HG02870 (cell line): ENCODE measurements at regions not wholly inside any gene's neighbourhood (a gene's known extent, or its start where the extent isn't known, plus 50 kb on each side); places are given as distances from the start of the nearest gene placed in this dataset.
"Not testable (repeated sequence)": the region's sequence is repeated elsewhere in the genome, so short reads cannot be mapped to it uniquely, and the experiment has no call there.

Experiments used
- ATAC-seq: cut with Tn5 transposase; IDR thresholded peaks from one replicate; pipeline ENCODE4 v1.9.1; 2021; ENCODE audit warnings: mild to moderate bottlenecking, moderate library complexity; ENCODE audit not compliant: unreplicated experiment

DNA sequence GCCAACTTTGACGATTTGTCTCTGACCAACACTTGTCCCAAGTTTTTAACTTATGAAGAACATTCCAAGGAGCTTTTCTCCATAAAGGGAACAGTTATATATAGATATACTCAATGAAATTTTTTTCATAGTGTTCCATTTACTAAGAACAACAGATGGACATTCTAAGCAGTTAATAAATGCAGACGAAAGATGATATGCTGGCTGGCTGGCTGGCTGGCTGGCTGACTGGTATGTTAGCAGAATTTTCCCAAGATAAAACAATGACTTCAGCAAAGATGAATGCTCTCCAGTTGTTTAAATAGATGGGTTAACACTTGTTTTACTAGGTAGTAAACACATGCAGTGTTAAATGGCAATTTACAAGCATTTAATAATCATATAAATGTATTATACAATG, 62.2 kb downstream of the SPANXN3 start:
- ATAC-seq, result no peak

DNA sequence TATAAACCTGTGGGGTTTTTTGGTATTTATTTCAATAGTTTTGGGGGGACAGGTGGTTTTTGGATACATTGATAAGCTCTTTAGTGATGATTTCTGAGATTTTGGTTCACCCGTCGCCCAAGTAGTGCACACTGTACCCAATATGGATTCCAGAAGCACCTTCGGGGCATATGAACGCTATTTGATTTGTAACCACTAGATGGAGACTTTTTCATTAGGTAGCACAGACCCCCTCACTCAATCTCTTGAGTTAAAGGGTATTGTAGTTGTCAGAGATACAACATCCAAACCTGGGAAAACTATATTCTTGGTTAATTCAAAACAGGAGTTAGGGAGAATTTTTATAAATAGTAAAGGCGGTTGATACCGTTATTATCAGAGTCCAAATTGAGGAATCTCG, 79.8 kb downstream of the SPANXN3 start:
- ATAC-seq, result peak; percentile 51

DNA sequence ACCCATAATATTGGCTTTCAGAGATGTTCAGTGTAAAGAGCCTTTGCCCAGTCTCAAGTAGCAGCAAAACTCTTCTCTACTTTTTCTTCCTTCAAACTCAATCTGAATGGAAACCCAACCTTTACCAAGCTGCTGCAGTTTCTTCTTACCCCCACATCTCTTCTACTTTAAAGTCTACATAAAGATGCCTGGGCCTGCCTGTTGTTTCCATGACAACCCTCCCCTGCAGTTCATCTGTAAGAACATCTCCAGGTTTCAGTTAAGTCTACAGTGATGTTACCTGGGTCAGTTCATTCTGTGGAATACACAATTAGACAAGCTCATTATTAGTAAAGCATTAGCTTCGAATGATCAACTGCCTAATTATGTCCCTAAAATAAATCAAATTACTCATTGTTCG, 81.4 kb downstream of the SPANXN3 start:
- ATAC-seq, result no peak

DNA sequence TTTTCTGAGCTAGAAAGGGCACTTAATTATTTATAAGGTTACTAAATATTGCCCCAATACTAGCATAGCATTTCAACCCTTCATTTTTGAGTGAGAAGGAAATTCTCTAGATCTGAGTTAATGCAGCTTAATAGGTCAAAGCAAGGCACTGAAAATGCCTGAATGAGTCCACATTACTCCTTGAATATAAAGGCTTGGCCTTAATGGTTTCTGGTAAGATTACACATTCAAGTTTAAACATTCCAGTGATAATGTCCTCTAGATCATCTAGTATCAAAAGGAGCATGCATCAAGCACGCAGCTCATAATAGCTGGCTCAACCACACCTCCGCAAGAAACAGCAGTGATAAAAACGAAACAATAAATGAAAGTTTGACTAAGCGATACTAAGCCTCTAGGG, 87.5 kb downstream of the SPANXN3 start:
- no peak for ATAC-seq

DNA sequence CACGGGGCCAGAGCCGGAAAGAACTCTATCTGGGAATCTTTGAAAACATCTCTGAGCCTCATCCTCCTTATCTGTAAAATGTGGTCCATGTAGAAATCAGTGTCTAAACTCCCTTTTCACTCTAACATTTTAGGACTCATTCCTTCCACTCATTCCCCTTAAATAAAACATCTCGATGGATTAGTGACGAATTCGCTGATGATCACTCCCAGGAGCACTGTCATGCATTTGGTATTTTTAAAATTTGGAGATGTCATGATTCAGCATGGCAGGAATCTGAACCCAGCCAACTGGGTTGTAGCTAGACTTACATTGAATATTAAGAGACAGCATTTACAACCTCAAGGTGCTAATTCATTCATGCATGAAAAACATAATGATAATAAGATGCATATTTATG, 88.1 kb downstream of the SPANXN3 start:
- ATAC-seq, result no peak

DNA sequence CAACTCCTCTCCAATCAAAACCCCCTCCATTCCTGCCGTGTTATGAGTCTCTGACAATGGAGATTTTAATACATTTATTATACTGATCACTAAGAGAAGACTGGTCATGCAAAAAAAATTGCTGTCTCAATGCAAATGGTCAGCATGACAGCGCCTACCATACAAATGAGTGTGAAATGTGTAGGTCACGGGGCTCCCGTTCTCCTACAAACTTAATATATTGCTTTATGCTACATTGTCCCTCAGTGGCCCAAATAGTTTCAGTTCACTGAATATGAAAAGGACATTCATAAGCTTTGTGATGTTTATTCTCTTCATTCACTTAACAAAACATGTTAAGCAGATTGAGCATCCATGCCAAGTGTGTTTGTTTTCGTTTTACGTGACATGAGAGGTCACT, 116.1 kb downstream of the SPANXN3 start:
- ATAC-seq, result no peak

DNA sequence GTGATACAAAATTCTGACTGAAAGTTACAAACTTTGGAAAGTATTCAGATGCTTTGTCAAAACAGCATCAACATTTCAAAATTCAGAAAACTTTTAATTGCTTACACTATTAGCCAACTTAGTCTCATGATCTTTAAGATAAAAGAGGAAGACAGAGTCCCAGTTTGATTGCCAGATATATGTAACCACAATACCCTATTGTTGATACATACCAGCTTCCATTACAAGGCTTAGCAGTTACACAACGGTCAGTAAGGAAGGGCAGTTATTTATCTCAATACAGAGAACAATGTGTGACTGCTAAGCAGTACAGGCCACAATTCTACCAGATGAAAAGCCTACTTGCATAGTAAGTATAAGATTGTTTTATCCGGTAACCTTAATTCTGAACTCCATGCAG, 138.4 kb downstream of the SPANXN3 start:
- no peak for ATAC-seq

DNA sequence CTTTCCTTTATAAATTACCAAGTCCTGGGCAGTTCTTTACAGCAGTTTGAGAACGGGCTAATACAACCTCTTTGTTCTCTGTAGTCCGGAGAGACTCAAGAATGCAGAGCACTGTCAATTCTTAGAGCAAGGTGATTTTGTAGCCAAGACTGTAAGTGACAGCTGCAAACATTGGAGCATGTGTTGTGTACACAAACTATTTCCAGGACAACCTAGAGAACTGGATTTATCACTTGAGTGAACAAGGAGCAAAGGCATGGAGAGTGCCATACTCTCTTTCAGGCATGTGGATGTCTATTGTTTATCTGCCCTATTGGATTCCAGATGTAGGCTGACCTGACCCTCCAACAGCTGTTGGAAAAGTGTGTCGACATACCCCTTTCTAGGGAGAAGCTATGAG, 153.9 kb downstream of the SPANXN3 start:
- ATAC-seq, result no peak

DNA sequence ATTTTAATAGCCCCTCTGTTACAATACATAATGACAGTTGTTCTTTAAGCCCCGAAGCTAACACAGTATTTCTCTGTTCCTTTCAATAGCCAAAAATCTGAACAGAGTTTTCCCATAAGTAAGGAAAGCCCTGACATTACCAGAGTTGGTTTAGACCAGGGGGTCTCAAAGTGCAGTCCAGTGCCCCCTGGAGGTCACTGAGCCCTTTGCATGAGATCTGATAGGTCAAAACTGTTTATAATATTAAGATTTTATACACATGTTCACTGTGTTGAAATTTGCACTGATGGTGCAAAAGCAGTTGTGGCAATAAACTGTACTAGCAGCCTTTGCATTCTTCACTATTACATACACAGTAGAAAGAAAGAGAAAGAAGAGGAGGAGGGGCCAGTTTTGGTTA, 177.1 kb downstream of the SPANXN3 start:
- ATAC-seq, result no peak

DNA sequence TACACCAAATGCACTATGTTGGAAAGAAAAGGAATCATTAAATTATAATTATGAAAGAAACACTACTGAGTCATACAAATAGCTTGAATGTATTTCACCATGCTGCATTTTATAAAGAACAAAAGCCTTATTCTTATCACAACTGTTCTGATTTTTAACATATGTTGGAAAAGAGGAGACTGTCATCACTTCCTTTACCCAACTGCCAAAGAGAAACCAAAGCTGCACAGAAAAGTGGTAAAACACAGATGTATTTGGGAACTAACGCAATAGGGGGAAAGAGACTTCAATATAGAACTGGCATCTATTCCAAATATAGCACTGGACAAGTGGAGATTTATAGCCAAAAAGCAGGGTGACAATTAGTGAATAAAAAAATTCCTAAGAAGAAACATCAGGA, 181.0 kb downstream of the SPANXN3 start:
- no peak for ATAC-seq

DNA sequence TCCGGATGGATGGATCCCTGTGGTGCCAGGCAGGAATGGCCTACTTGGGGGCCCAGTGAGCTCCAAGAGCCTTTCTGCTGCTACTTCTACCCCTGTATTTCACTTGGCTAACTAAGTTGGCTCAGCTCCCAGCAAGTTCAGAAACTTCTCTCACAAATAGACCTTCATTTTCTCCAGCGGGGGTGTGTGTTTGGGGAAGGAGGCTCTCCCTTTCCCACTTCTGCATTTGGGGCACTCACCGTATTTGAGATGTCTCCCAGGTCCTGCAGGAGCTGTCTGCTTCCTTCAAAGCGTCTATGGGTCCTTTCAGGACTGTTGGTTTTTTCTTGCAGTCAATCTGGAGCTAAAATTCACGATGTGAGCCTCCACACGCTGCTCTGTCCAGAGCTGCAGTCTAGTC, 197.7 kb downstream of the SPANXN3 start:
- no peak for ATAC-seq

DNA sequence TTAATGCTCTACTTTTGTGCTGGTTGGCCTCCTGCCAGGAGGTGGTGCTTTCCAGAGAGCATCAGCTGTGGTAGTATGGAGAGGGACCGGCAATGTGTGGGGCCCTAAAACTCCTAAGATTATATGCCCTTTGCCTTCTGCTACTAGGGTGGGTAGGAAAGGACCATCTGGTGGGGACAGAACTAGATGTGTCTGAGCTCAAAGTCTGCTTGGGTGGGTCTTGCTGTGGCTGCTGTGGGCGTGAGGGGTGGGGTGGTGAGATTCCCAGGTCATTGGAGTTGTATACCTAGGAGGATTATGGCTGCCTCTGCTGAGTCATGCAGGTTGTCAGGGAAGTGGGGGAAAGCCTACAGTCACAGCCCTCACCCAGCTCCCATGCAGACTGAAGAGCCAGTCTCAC, 198.4 kb downstream of the SPANXN3 start:
- not testable (repeated sequence) for ATAC-seq

DNA sequence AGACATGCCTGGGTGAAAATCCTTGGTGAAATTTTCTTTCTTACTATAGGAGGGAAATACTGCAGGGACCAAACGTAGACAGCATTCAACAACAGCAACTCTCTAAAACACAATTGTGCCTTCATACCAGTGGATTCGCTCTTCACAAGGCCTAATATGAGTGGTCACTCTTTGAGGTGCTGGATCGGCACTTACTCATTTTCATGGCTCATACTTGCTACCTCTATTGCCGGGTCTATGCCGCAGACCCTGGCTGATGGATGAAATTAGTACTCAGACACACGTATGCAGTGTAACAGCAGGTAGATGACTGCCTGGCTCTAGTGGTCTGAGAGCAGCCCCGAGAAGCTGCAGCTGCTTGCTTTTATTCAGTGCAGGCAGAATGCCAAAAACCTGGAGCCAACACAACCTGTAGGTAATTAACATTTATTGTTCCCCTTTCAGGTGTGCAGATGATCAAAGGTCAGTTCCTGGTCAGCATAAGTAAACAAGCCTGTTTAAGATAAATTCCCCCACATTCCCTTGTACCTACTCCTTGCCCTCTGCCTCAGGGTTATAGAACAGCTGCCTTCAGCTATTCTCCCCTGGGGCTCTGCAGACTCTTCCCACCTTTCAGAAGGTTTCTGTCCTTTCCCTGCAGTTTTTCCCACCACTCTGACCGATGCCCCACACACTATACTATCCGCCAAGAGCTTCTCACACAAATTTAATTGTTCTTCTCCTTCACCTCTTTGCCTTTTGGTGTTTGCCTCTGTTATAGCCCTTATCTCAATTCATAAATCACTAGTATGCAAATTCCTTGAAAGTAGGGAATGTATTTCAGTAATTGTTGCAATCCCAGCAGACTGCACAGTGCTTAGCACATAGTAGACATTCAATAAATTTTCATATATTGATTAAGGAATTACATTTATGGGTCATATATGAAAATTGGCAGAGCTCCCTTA, 210.0 kb downstream of the SPANXN3 start:
- no peak for ATAC-seq

DNA sequence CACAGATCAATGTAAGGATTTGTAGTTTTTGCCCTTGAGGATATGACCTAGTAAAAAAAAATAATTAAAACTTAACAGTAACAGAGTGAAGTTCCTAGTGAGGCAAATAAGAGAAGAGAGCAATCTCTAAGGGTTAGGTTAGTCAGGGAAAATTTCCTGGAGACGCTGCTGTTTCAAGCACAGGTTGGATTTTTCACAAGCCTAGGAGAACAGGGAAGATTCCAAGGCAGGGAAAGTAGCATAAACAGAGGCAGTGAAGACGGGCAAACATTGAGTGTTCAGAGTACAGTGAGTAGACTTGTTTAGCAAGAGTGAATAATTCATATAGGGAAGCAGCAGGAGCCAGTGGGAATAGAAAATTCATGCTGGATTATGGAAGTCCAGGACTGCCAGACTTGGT, 212.8 kb downstream of the SPANXN3 start:
- ATAC-seq, result no peak

DNA sequence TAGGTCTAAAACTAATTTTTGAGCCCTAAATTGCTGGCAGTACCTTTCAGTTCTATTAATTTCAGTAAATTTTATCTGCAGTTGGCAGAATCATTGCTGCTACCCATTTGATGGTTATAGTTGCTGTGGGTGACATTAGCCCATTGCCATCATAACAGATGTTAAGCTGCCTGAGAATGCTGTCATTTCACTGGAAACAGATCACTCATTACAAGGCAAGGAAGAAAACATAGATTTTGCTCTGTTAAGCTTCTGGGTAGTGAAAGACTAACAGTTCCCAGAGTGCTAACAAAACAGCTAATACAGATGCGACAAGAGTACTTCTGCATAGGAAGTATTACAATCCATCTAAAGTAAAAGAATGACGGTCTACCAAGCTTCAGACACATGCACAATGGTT, 213.2 kb downstream of the SPANXN3 start:
- ATAC-seq, result no peak

DNA sequence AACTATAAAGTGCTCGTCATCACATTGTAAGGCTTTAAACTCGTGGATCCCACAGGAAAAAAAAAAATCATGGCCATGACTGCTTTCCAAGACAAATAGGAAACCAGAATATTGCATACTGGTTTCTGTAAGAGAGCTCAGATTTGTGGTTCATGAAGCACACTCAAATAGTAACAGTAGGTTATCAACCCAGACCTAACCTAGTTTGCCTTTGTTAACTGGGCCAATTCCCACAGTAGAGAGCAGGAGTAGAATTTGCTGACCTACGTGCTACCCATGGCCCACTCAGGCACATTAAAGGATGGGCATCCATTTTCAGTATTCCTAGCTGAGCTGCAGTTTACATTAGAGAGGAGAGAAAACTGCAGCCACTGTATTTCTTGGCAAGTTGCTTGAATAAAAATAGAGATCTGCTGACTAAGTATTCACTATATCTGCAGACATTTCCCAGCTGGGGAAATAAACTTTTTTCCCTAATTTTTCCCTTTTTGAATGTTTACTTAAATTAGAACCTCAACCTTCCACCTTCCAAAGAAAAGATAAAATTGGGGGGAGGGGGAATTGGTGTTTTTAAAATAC, 218.5 kb downstream of the SPANXN3 start:
- ATAC-seq, result no peak

DNA sequence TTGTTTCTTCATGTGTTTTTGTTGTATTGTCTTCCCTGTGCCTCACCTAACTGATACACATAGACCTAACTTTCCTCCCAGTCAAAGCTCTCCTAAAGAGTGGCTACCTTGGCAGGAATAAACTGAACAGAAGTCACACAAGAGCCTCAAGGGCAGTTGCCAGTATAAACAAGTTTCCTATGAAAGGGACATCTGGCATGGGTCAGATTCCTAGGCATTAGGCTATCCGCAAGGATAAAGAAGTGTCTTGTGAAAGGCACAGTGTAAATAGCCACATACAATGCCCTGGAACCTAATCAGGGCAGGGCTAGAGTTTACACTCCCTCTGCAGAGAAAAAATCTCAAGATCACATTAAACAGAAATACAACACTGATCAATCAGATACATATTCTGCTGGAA, 220.8 kb downstream of the SPANXN3 start:
- ATAC-seq, result no peak

DNA sequence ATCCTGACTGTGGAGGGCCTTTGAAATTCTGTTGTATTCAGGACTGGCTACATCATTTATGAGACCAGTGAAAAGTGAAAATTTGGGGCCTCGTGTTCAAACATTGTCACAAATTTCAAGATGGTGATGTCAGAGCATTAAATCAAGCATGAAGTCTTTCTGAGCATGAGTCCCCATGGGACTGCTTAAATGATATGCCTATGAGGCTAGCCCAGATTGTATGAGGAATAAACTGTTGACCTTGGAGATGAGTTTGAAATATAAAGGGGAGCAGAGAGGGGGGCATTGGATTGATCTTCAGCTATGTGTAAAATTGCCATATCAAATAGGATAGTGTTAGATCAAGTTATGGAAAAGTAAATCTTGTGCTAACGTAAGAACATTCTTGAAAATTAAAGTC, 230.0 kb downstream of the SPANXN3 start:
- ATAC-seq, result no peak

DNA sequence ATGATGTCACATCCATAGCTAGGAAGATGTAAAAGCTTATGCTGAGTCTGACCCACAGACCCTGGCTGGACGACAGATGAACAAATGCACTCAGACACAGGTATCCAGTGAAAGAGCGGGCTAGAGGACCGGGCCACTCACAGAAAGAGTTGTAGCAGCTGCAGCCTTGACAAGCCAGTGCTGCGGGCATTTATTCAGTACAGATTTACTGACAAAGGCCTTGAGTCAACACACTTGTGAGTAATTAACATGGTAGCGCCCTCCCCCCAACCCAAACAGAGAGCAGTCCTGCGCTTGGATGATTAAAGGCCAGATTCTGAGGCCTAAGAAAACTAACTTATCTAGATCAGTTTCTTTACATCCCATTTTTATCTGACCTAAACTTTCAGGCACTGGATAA, 244.6 kb downstream of the SPANXN4 start:
- no peak for ATAC-seq

DNA sequence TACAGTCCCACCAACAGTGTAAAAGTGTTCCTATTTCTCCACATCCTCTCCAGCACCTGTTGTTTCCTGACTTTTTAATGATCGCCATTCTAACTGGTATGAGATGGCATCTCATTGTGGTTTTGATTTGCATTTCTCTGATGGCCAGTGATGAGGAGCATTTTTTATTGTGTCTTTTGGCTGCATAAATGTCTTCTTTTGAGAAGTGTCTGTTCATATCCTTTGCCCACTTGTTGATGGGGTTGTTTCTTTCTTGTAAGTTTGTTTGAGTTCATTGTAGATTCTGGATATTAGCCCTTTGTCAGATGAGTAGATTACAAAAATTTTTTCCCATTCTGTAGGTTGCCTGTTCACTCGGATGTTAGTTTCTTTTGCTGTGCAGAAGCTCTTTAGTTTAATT, 218.9 kb downstream of the SPANXN4 start:
- ATAC-seq, result not testable (repeated sequence)

DNA sequence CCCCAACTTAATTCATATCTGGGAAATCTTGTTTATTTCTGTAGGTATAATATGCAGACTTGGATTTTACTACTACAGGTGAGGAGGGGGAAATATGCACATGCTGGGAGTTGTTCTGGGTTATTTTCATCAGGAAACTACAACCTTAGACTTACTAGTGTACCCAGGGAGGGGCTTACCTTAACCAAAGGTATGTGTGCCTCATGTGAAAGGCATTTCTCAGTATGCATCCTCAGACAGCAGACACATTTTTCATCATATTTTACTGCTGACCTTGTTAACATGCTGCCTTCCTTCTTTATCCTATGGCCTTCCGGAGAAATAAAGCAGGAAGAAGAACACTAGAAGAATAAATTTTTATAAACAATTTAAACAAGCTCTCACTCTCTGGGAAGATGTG, 214.9 kb downstream of the SPANXN4 start:
- no peak for ATAC-seq

DNA sequence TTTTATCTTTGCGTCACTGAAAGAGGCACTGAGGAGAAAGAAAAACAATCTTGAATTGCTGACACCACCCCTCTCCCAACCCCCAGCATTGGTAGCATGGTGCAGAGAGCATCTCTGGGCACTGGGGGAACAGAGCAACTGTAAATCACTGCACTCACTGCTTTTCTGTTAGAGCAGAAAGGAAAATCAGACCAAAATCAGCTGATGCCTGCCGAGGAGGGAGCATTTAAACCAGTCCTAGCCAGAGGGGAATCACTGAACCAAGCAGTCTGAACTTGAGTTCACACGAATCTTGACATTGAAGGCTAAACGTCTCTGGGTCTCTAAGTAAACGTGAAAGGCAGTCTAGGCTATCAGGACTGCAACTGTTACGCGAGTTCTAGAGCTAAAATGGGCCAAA, 205.8 kb downstream of the SPANXN4 start:
- no peak for ATAC-seq

DNA sequence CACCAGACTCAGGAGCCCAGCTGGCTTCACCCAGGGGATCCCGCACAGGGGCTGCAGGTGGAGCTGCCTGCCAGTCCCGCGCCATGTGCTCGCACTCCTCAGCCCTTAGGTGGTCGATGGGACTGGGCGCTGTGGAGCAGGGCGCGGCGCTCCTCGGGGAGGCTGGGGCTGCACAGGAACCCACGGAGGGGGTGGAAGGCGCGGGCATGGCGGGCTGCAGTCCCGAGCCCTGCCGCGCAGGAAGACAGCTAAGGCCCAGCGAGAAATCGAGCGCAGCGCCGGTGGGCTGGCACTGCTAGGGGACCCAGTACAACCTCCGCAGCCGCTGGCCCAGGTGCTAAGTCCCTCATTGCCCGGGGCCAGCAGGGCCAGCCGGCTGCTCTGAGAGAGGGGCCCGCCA, 202.9 kb downstream of the SPANXN4 start:
- ATAC-seq, result not testable (repeated sequence)
